ENCODE measurements at regions not wholly inside any gene's neighbourhood (a gene's known extent, or its start where the extent isn't known, plus 50 kb on each side); places are given as distances from the start of the nearest gene placed in this dataset.

DNA sequence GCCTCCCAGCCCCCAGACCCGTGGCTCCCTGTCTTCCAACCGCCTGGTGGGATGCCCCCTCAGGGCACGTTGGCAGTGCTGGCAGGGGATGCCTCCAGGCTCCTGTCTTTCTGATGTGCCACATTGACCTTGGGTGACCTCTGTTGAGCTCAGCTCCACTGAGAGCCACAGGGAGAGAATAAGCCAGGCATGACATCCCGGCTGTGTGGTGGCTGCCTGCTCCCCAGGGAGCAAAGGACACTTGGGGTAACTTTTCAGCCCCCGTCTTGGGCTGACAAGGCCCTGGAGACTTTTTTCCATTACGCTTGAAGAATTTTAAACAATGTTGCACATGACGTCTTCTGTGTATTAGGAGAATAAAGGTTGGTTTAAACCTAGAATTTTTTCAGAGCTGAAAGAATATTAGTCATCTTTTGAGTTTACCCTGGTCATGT lies 246.0 kb downstream of the TSN start:
- no peak overlapping the region for H3K27ac Mint-ChIP-seq (ENCODE audit: unreplicated experiment)
- H3K27me3 Mint-ChIP-seq (ENCODE audit: unreplicated experiment): peaks cover 7% of the 10 kb centered on the region
- peaks cover 13% of the 10 kb centered on the region for H3K4me1 Mint-ChIP-seq (ENCODE audit: unreplicated experiment)
- DNase-seq (ENCODE audit: extremely low spot score, unreplicated experiment): peak; percentile 75
- H3K36me3 Mint-ChIP-seq (ENCODE audit: unreplicated experiment): no peaks in the 10 kb centered on the region
- H3K9me3 Mint-ChIP-seq (ENCODE audit: unreplicated experiment): no peaks in the 10 kb centered on the region
- no peak overlapping the region for H3K4me3 Mint-ChIP-seq (ENCODE audit: unreplicated experiment)
- TF ChIP-seq, protein P1, sequence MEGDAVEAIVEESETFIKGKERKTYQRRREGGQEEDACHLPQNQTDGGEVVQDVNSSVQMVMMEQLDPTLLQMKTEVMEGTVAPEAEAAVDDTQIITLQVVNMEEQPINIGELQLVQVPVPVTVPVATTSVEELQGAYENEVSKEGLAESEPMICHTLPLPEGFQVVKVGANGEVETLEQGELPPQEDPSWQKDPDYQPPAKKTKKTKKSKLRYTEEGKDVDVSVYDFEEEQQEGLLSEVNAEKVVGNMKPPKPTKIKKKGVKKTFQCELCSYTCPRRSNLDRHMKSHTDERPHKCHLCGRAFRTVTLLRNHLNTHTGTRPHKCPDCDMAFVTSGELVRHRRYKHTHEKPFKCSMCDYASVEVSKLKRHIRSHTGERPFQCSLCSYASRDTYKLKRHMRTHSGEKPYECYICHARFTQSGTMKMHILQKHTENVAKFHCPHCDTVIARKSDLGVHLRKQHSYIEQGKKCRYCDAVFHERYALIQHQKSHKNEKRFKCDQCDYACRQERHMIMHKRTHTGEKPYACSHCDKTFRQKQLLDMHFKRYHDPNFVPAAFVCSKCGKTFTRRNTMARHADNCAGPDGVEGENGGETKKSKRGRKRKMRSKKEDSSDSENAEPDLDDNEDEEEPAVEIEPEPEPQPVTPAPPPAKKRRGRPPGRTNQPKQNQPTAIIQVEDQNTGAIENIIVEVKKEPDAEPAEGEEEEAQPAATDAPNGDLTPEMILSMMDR (IDR thresholded peaks at IDR 0.05): no peak

DNA sequence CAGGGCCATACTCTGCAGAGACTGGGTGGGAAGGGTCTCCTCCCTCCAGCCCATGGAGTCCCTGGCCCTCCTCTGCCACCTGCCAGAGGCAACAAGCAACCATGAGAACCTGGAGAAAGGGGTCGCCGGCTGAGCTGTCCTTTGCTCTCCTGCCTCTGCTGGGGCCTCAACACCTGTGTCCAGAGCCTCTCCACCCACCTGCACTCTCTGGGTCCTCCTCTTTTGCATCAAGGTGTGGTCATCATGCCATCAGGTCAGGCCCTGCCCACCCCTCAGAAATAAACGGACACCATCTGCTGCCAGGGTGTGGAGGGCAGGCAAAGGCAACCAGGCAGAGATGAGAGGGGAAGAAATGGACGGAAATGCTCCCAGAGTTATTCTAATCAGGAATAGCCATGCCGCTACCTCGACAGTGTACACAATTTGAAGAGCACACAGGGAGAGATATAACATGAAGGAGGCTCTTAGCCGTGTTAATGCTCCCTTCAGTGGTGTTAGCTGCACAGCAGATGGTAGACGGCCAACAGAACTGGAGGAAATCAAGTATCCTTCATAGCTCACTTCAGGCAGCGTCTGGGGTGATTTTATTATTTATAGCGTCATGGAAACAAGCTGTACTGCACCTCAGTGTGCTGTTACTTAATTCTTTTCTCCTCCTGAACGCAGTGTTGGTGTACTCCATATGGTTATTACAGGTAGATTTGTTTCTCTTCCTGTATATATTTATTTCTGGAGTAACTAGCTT lies 247.9 kb downstream of the TSN start:
- TF ChIP-seq, protein P1 (IDR thresholded peaks at IDR 0.05): no peak
- no peaks in the 10 kb centered on the region for H3K9me3 Mint-ChIP-seq (ENCODE audit: unreplicated experiment)

DNA sequence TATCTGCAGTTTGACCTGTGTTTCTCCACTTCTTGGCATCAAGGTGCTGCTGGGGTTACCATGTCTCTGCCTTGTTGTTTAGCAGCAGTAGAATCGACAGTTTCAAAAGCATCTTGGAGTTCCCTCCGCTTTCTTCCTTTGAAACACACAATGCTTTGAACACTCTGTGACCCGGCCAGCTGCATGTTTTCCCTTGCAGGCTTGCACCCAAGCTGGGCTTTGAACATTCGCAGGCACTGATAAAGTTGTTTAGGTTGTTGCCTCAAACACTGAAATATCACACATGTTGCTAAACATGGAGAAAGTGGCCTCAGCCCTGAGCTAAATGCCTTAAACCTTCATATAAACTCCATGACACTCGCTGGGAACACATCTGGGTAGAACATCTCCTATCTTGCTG lies 251.7 kb downstream of the TSN start:
- peaks cover 21% of the 10 kb centered on the region for H3K27me3 Mint-ChIP-seq (ENCODE audit: unreplicated experiment)
- DNase-seq (ENCODE audit: extremely low spot score, unreplicated experiment): peak; percentile 46
- H3K4me3 Mint-ChIP-seq (ENCODE audit: unreplicated experiment): no peak overlapping the region
- H3K36me3 Mint-ChIP-seq (ENCODE audit: unreplicated experiment): no peaks in the 10 kb centered on the region
- H3K4me1 Mint-ChIP-seq (ENCODE audit: unreplicated experiment): no peaks in the 10 kb centered on the region
- H3K27ac Mint-ChIP-seq (ENCODE audit: unreplicated experiment): no peak overlapping the region
- TF ChIP-seq, protein P1 (IDR thresholded peaks at IDR 0.05): no peak
- H3K9me3 Mint-ChIP-seq (ENCODE audit: unreplicated experiment): no peaks in the 10 kb centered on the region

More for the DNA sequence above, 247.9 kb downstream of the TSN start:
- peaks cover 13% of the 10 kb centered on the region for H3K4me1 Mint-ChIP-seq (ENCODE audit: unreplicated experiment)
- H3K27me3 Mint-ChIP-seq (ENCODE audit: unreplicated experiment): peaks cover 21% of the 10 kb centered on the region
- no peak overlapping the region for H3K27ac Mint-ChIP-seq (ENCODE audit: unreplicated experiment)
- DNase-seq (ENCODE audit: extremely low spot score, unreplicated experiment): peak; percentile 56
- H3K36me3 Mint-ChIP-seq (ENCODE audit: unreplicated experiment): no peaks in the 10 kb centered on the region
- no peak overlapping the region for H3K4me3 Mint-ChIP-seq (ENCODE audit: unreplicated experiment)

DNA sequence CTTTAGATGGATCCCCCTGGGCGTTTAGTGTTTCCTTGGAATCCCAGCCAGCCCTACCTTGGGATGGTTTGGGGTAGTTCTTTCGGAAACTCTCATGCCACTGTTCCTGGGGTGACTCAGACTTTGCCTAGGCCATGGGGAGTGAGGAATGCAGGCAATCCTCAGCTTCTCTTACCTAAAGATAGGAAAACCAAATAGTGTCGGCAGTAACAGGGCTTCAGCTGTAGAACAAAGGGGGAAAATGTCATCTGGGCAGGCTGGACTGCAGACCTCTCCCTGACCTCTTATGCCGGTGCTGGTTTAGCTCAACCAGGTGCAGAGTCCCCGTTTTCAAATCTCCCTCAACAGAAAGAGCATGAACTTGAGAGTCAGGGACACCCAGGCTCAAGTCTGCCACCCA lies 252.1 kb downstream of the TSN start:
- peak; percentile 54 for DNase-seq (ENCODE audit: extremely low spot score, unreplicated experiment)
- H3K9me3 Mint-ChIP-seq (ENCODE audit: unreplicated experiment): no peaks in the 10 kb centered on the region
- H3K4me1 Mint-ChIP-seq (ENCODE audit: unreplicated experiment): no peaks in the 10 kb centered on the region
- H3K36me3 Mint-ChIP-seq (ENCODE audit: unreplicated experiment): no peaks in the 10 kb centered on the region
- no peak overlapping the region for H3K4me3 Mint-ChIP-seq (ENCODE audit: unreplicated experiment)
- H3K27ac Mint-ChIP-seq (ENCODE audit: unreplicated experiment): no peak overlapping the region
- H3K27me3 Mint-ChIP-seq (ENCODE audit: unreplicated experiment): peaks cover 21% of the 10 kb centered on the region
- TF ChIP-seq, protein P1 (IDR thresholded peaks at IDR 0.05): no peak

DNA sequence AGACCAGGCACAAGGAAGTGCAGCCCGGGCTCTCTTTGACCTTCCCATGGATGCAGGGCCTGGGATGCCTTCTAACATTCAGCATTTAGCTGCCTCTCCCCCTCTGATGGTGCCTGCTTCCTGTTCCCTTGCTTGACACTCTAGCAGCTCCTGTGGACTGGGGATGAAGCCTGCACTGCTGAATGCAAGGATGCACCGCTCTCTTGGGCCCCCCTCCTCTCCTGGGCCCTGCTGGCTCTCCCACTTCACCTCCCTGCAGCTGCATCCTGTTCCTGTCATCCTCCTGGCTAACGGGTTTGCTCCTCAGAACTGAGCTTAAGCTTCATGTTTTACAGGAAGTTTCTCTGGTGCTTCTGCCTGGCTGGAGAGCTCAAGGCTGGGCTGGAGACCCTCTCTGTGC lies 254.1 kb downstream of the TSN start:
- Mint-ChIP-seq H3K9me3 (ENCODE audit: unreplicated experiment) (no peaks in the 10 kb centered on the region), H3K4me3 (ENCODE audit: unreplicated experiment) (no peak overlapping the region), H3K27me3 (ENCODE audit: unreplicated experiment) (peaks cover 21% of the 10 kb centered on the region), H3K4me1 (ENCODE audit: unreplicated experiment) (no peaks in the 10 kb centered on the region), H3K27ac (ENCODE audit: unreplicated experiment) (no peak overlapping the region), H3K36me3 (ENCODE audit: unreplicated experiment) (no peaks in the 10 kb centered on the region)
- DNase-seq (ENCODE audit: extremely low spot score, unreplicated experiment): peak; percentile 66
- TF ChIP-seq, protein P1 (IDR thresholded peaks at IDR 0.05): no peak

Data from osteocyte (in vitro differentiated cells).